HEK293 (cell line): ENCODE measurements at regions not wholly inside any gene's neighbourhood (a gene's known extent, or its start where the extent isn't known, plus 50 kb on each side); places are given as distances from the start of the nearest gene placed in this dataset.

ENCODE experiments used
- CTCF ChIA-PET: fragments of 350-600 bp; formaldehyde crosslinking; extraction: SDS; loops from one replicate; lab custom pipeline; 2021; ENCODE audit warnings: antibody characterized with exemption; lab: Yijun Ruan, JAX
- POLR2A ChIA-PET: fragments of 300-600 bp; formaldehyde crosslinking; extraction: SDS; loops from one replicate; lab custom pipeline; 2020; ENCODE audit warnings: antibody characterized with exemption, inconsistent platforms; lab: Yijun Ruan, JAX
- H3K27ac ChIP-seq: fragments of 200-500 bp; sonication (Bioruptor generic); 2 replicates; pipeline ENCODE4 v1.5.1; 2014; ENCODE audit warnings: low read depth, low read length, control low read depth, inconsistent platforms; ENCODE audit errors: extremely low read depth
- H3K36me3 ChIP-seq, 2 experiments: fragments of 200-500 bp in 1 of 2; sonication (Bioruptor generic) in 1 of 2; 1 replicate in 1 of 2; 2 replicates in 1 of 2; pipeline ENCODE4 v1.5.1; 2014 to 2017; ENCODE audit warnings: inconsistent platforms in 2 of 2, low read length in 2 of 2; ENCODE audit not compliant: control insufficient read depth in 2 of 2, insufficient read depth in 1 of 2
- H3K4me1 ChIP-seq: fragments of 200-500 bp; sonication (Bioruptor generic); 2 replicates; pipeline ENCODE4 v1.5.1; 2014; ENCODE audit warnings: mild to moderate bottlenecking, low read length, inconsistent platforms; ENCODE audit not compliant: control insufficient read depth, insufficient read depth
- H3K4me3 ChIP-seq: 2 replicates; pipeline ENCODE4 v1.5.1; 2011; ENCODE audit warnings: low read depth, mild to moderate bottlenecking, control low read depth, low read length, moderate library complexity
- H3K9me3 ChIP-seq: fragments of 200-500 bp; sonication (Bioruptor generic); 2 replicates; pipeline ENCODE4 v1.5.1; 2014; ENCODE audit warnings: low read depth, low read length, inconsistent platforms; ENCODE audit not compliant: control insufficient read depth, insufficient read depth
- BCL11B ChIP-seq: fragments of 450-650 bp; formaldehyde crosslinking; IDR thresholded peaks from 2 replicates; pipeline ENCODE4 v1.5.1; 2016; ENCODE audit warnings: low read depth, missing biosample characterization, missing genetic modification characterization
- KLF7 ChIP-seq: fragments of 450-650 bp; formaldehyde crosslinking; IDR thresholded peaks from 2 replicates; pipeline ENCODE4 v1.5.1; 2016; ENCODE audit warnings: missing biosample characterization, missing genetic modification characterization, borderline replicate concordance
- KLF8 ChIP-seq: fragments of 450-650 bp; formaldehyde crosslinking; IDR thresholded peaks from 2 replicates; pipeline ENCODE4 v1.5.1; 2016; ENCODE audit warnings: missing biosample characterization, missing genetic modification characterization
- MYNN ChIP-seq: fragments of 450-650 bp; formaldehyde crosslinking; IDR thresholded peaks from 2 replicates; pipeline ENCODE4 v1.5.1; 2016; ENCODE audit warnings: missing biosample characterization, missing genetic modification characterization, borderline replicate concordance
- PRDM1 ChIP-seq: fragments of 450-650 bp; formaldehyde crosslinking; IDR thresholded peaks from 2 replicates; pipeline ENCODE4; 2016; ENCODE audit warnings: missing biosample characterization, missing genetic modification characterization
- PRDM2 ChIP-seq: fragments of 450-650 bp; formaldehyde crosslinking; IDR thresholded peaks from 2 replicates; pipeline ENCODE4 v1.5.1; 2016; ENCODE audit warnings: missing biosample characterization, missing genetic modification characterization, borderline replicate concordance
- PRDM6 ChIP-seq: fragments of 450-650 bp; formaldehyde crosslinking; IDR thresholded peaks from 2 replicates; pipeline ENCODE4 v1.5.1; 2017; ENCODE audit warnings: missing biosample characterization, missing genetic modification characterization
- RBAK ChIP-seq: fragments of 450-650 bp; formaldehyde crosslinking; IDR thresholded peaks from 2 replicates; pipeline ENCODE4 v1.5.1; 2016; ENCODE audit warnings: missing biosample characterization, missing genetic modification characterization
- REPIN1 ChIP-seq: fragments of 450-650 bp; formaldehyde crosslinking; IDR thresholded peaks from 2 replicates; pipeline ENCODE4 v1.5.1; 2017; ENCODE audit warnings: missing biosample characterization, missing genetic modification characterization, low read depth
- SETDB1 ChIP-seq: IDR thresholded peaks from one replicate; pipeline ENCODE4 v1.6.1; 2017; ENCODE audit warnings: mild to moderate bottlenecking, low read length, moderate library complexity, mixed read lengths; ENCODE audit not compliant: insufficient read length
- SP2 ChIP-seq: fragments of 450-650 bp; formaldehyde crosslinking; IDR thresholded peaks from 2 replicates; pipeline ENCODE4 v1.5.1; 2016; ENCODE audit warnings: missing biosample characterization, missing genetic modification characterization
- SP7 ChIP-seq: fragments of 450-650 bp; formaldehyde crosslinking; IDR thresholded peaks from 2 replicates; pipeline ENCODE4 v1.5.1; 2016; ENCODE audit warnings: missing biosample characterization, missing genetic modification characterization
- ZBTB10 ChIP-seq: fragments of 450-650 bp; formaldehyde crosslinking; IDR thresholded peaks from 2 replicates; pipeline ENCODE4 v1.5.1; 2016; ENCODE audit warnings: missing biosample characterization, missing genetic modification characterization
- ZBTB17 ChIP-seq: fragments of 450-650 bp; formaldehyde crosslinking; IDR thresholded peaks from 2 replicates; pipeline ENCODE4 v1.5.1; 2016; ENCODE audit warnings: missing biosample characterization, missing genetic modification characterization
- ZBTB48 ChIP-seq: fragments of 450-650 bp; formaldehyde crosslinking; IDR thresholded peaks from 2 replicates; pipeline ENCODE4 v1.5.1; 2016; ENCODE audit warnings: missing biosample characterization, missing genetic modification characterization
- ZNF112 ChIP-seq: fragments of 450-650 bp; formaldehyde crosslinking; IDR thresholded peaks from 2 replicates; pipeline ENCODE4 v1.5.0; 2017; ENCODE audit warnings: missing biosample characterization, missing genetic modification characterization
- ZNF121 ChIP-seq: fragments of 450-650 bp; formaldehyde crosslinking; IDR thresholded peaks from 2 replicates; pipeline ENCODE4 v1.5.1; 2016; ENCODE audit warnings: missing biosample characterization, missing genetic modification characterization
- ZNF140 ChIP-seq: fragments of 450-650 bp; formaldehyde crosslinking; IDR thresholded peaks from 2 replicates; pipeline ENCODE4 v1.5.1; 2016; ENCODE audit warnings: missing biosample characterization, missing genetic modification characterization
- ZNF155 ChIP-seq: fragments of 450-650 bp; formaldehyde crosslinking; IDR thresholded peaks from 2 replicates; pipeline ENCODE4 v1.5.1; 2016; ENCODE audit warnings: missing biosample characterization, missing genetic modification characterization
- ZNF174 ChIP-seq: fragments of 450-650 bp; formaldehyde crosslinking; IDR thresholded peaks from 2 replicates; pipeline ENCODE4 v1.5.0; 2017; ENCODE audit warnings: missing biosample characterization, mild to moderate bottlenecking, missing genetic modification characterization
- ZNF223 ChIP-seq: fragments of 450-650 bp; formaldehyde crosslinking; IDR thresholded peaks from 2 replicates; pipeline ENCODE4 v1.5.1; 2016; ENCODE audit warnings: missing biosample characterization, missing genetic modification characterization
- ZNF239 ChIP-seq: fragments of 450-650 bp; formaldehyde crosslinking; IDR thresholded peaks from 2 replicates; pipeline ENCODE4 v1.5.1; 2016; ENCODE audit warnings: missing biosample characterization, missing genetic modification characterization
- ZNF302 ChIP-seq: fragments of 450-650 bp; formaldehyde crosslinking; IDR thresholded peaks from 2 replicates; pipeline ENCODE4 v1.5.1; 2016; ENCODE audit warnings: missing biosample characterization, missing genetic modification characterization, low read depth
- ZNF362 ChIP-seq: fragments of 450-650 bp; formaldehyde crosslinking; IDR thresholded peaks from 2 replicates; pipeline ENCODE4 v1.5.1; 2016; ENCODE audit warnings: missing biosample characterization, missing genetic modification characterization
- ZNF391 ChIP-seq: fragments of 450-650 bp; formaldehyde crosslinking; IDR thresholded peaks from 2 replicates; pipeline ENCODE4 v1.5.1; 2016; ENCODE audit warnings: low read depth, missing biosample characterization, missing genetic modification characterization, borderline replicate concordance
- ZNF621 ChIP-seq: fragments of 450-650 bp; formaldehyde crosslinking; IDR thresholded peaks from 2 replicates; pipeline ENCODE4 v1.5.1; 2017; ENCODE audit warnings: missing biosample characterization, missing genetic modification characterization
- ZNF623 ChIP-seq: fragments of 450-650 bp; formaldehyde crosslinking; IDR thresholded peaks from 2 replicates; pipeline ENCODE4 v1.5.1; 2016; ENCODE audit warnings: missing biosample characterization, missing genetic modification characterization

GRCh38 chr11:80637571-80637970 is 1196.7 kb upstream of the TENM4 start:
- no peak overlapping the region for H3K27ac ChIP-seq
- H3K36me3 ChIP-seq: no peaks in the 10 kb centered on the region
- ChIA-PET POLR2A (no interaction called here), CTCF (no interaction called here)
- H3K4me1 ChIP-seq: no peaks in the 10 kb centered on the region
- H3K4me3 ChIP-seq: no peak overlapping the region
- TF ChIP-seq RBAK (tag by site-specific recombination): no peak
- TF ChIP-seq ZNF621 (tag by site-specific recombination): no peak
- TF ChIP-seq PRDM1: no peak
- TF ChIP-seq SETDB1: no peak
- no peak for TF ChIP-seq SP7 (tag by site-specific recombination)
- TF ChIP-seq REPIN1 (tag by site-specific recombination): no peak
- no peak for TF ChIP-seq MYNN (tag by site-specific recombination)
- TF ChIP-seq BCL11B: no peak
- no peak for TF ChIP-seq ZNF112 (tag by site-specific recombination)
- no peak for TF ChIP-seq ZNF391 (tag by site-specific recombination)
- TF ChIP-seq ZNF362: no peak
- TF ChIP-seq ZNF239 (tag by site-specific recombination): no peak
- TF ChIP-seq ZNF174 (tag by site-specific recombination): no peak
- no peak for TF ChIP-seq KLF7
- TF ChIP-seq ZNF623 (tag by site-specific recombination): no peak
- no peaks in the 10 kb centered on the region for H3K9me3 ChIP-seq

- Histone ChIP-seq H3K4me3 (no peak overlapping the region), H3K27ac (no peak overlapping the region), H3K9me3 (no peaks in the 10 kb centered on the region), H3K4me1 (no peaks in the 10 kb centered on the region), H3K36me3 (no peaks in the 10 kb centered on the region)
- CTCF ChIA-PET: no interaction called here
- POLR2A ChIA-PET: no interaction called here
- TF ChIP-seq KLF8 (no peak), ZNF155 (tag by site-specific recombination) (no peak), PRDM6 (tag by site-specific recombination) (no peak), ZBTB17 (tag by site-specific recombination) (no peak), ZNF223 (no peak), SP2 (tag by site-specific recombination) (no peak), PRDM2 (tag by site-specific recombination) (no peak), ZBTB10 (tag by site-specific recombination) (no peak), ZNF121 (no peak), ZBTB48 (tag by site-specific recombination) (no peak), ZNF302 (tag by site-specific recombination) (no peak), ZNF140 (tag by site-specific recombination) (no peak)
Observed at GRCh38 chr11:80636999-80637398, 1196.2 kb upstream of the TENM4 start.
